Fibroblast of the conjunctiva (primary cell): ENCODE measurements at regions not wholly inside any gene's neighbourhood (a gene's known extent, or its start where the extent isn't known, plus 50 kb on each side); places are given as distances from the start of the nearest gene placed in this dataset.

ENCODE experiments used
- DNase-seq: peaks from one replicate; pipeline ENCODE4 v3.0.0-alpha.2; 2010; ENCODE audit warnings: low read depth

DNA sequence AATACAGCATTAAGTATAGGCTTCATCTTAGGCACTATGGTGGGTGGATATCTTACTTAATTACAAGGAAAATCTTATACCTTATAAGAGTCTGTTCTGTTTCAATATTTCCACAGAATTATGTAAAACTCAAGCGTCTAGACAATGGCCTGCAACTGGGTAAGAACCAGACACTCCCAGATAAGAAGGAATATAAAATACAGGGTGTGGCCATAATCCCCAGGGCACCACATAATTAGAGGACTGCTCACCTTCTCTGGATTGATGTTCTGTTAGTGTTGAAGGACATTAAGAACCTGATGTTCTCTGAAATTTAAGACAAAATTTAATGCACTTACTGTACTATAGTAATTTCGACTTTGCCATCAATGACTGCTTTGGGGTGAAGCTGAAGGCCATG lies 198.2 kb upstream of the ARSJ start:
- DNase-seq = no peak

DNA sequence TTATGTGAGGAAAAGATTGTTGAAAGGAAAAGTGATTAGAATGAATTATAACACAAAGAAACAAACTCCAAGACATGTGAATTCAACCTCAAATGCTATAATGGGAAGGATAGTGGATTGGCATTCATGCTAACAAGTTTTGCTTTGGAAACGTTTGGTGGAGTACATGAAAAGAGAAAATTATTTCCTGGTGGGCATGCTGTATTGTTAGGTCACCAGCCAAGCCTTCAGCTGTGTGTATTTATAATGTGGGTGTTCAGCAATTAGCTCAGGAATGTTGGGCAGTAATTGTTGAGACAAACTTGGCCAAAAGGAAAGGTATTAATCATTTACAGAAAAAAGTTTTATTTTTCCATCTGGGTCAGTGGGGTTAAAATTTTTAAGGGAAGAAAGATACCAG lies 198.9 kb upstream of the ARSJ start:
- DNase-seq = no peak

DNA sequence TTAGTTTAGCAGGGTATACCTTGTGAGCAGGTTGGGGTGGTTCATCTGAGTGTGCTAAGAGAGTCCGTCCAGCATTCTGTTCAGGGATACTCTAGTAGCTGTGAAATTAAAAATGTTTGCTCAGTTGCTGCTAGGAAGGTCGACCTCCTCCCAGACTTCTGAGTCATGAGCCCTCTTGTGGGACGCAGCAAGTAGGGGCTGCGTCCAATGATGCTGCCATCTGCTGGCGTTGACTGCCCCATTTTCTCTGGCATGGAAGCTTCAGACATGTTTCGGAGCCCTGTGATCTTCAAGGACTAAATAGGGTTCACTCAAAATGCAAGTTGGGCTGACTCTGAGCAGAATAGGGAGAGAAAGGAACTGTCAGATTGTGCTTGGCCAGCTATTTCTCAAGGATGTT lies 201.0 kb upstream of the ARSJ start:
- DNase-seq = peak; percentile 39

DNA sequence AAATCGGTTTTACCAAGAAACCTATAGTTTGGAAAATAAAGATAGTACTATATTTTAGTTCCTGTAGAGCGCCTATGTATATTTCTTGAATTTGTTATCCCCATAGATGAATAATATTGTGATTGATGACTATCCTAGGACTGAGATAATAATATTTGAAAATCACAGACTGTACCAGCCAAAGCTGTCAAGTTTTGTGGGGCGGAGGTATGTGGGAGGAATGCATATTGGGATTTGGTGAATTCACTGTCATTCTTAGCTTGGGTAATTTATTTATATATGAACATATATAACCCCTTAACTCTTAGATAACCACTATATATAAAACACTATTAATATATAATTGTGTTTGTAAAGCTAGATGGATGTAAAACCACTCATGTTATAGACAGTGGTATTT lies 205.5 kb upstream of the ARSJ start:
- DNase-seq = no peak

DNA sequence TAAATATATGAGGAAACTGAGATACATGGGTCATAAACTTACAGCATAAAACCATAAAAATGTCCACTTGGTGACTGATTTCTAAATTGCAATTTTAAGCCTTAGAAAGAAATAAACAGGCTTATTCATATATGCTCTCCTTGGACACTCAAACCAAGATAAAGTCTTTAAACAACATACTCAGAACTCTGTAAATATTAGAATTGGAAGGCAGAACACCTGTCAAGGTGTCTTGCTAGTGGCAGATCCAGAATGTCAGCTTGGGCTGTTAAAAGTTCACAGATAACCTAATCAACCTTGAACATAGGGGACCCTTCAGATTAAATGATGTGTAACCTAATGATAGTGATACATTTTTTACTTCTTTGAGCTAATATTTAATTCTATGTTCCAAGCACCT lies 208.1 kb upstream of the ARSJ start:
- no peak for DNase-seq

- DNase-seq = no peak
These were observed 212.0 kb upstream of the ARSJ start for GRCh38 chr4:114191496-114191895.

GRCh38 chr4:114192854-114193253 lies 213.4 kb upstream of the ARSJ start:
- no peak for DNase-seq

DNA sequence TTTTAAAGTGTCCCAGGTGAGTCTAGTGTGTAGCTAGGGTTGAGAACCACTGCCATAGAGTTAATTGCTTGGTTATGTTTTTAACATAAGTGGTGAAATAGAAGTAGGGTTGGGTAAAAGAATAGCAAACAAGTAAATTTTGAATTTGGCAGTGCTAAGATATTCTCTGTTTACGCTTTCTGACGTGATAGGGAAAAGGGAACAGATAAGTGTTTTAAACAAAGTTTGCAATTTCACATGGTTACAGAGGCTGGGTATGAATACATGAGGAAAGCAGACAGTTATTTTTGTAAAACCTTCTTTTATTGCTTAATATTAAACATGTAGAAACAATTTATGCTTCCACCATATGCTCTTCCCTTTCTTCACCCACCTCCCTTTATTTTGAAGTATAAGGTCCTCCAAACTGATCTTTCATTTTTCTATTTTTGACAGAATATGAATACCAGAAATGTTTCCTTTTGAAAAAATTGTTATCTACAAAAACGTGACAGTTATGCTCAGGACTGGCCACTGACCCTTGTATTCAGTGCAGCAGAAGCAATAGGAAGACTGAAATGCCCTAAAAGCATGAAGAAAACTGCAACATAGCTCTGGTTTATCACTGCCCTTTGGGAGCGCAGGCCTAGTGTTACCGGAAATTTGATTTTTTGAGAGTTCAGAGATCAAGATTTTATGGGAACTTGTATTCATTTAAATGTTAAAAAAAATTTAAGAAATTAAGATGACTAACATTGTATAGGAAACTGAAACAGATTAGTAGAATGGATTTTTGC lies 214.4 kb upstream of the ARSJ start:
- DNase-seq = no peak

- no peak for DNase-seq
These were observed 217.2 kb upstream of the ARSJ start for GRCh38 chr4:114196606-114197005.

DNA sequence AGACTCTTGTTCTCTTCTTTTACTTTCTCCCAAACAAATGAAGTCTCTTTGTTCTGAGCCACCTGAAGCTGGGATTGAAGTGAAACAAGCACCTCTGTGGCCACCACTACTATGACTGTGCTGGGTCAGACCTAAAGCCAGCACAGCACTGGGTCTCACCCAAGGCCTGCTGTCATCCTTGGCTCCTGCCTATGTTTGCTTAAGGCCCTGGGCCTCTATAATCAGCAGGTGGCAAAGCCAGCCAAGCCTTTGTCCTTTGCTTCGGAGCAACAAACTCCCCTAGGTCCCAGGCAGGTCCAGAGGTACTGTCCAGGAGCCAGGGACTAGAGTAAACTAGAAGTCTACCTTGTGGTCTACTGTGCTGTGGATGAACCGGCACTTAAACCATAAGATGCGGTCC lies 220.6 kb upstream of the ARSJ start:
- no peak for DNase-seq

DNA sequence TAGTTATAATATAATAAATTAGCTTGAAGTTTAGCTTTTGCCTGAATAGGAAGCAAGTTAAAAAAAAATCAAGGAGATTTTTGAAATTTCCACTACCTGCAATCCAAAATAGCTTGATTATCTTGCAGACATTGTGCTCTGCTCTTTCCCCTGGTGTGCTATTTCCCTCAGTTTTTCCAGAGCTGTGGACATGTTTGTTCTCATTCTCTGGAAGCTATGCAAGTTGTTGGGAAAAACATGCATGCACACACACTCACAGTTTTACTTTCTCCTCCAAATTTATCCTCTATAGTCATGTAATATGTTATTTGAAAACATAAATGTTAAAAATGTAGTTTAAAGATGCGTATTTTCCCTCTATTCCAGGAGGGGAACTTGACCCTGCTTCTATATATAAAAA lies 225.8 kb upstream of the ARSJ start:
- no peak for DNase-seq

DNA sequence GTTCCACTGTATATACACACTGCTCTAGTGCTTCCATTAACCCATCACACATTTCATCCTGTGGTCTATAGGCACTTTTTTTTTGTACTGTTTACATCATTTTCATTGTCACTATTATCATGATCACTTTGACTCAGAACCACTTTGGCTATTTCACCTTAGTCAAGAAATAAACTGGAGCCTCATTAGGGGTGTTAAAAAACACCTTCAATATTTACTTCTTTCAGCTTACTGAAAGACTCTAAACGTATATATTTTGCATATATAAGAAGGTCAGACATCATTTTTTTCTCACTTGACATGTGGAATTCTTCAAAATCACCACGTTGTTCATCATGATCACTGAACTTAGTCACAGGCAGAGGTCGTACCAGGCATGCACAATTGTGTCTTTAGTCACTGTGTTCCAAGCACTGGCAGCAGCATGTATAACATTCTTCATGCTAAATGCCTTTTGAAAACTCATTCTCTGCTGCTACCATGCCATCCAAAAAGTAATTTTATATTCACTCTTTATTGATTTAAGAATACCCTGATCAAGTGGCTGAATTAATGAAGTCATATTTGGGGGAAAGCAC lies 229.2 kb upstream of the ARSJ start:
- no peak for DNase-seq

- DNase-seq = no peak
These were observed 230.1 kb upstream of the ARSJ start for GRCh38 chr4:114209584-114209983.

- no peak for DNase-seq
These were observed 232.1 kb upstream of the ARSJ start for GRCh38 chr4:114211556-114211955.

DNA sequence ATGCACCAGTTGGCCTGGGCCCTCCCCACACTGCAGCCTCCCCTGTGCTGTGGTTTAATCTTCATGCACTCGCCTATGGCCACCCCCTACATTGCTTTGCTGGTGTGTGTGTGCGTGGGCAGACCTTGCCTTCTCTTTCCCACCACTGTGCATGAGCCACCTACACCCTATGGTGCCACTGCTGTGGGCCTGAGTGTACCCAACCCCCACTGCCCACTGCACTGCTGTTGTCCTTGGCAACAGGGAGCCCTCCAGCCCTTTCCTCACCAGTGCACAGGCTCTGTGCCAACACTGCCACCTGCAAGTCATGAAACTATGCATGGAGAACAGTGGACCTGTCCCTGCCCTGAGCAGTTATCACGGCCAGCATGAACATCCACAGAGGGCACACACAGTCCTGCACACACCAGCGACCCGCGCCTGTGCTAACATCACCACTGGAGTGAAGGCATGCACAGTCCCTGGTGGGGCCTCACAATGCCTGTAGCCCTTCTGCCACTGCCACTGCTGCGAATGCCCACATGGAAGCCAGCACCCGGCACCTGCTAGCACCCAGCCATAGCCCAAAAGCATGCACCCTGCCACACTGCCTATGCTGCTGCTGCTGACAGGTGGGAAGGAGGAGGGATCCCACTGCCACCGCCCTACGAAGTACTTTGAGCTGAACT lies 237.8 kb upstream of the ARSJ start:
- DNase-seq = no peak

GRCh38 chr4:114223580-114223979 lies 244.1 kb upstream of the ARSJ start:
- no peak for DNase-seq

- no peak for DNase-seq
These were observed 246.0 kb upstream of the ARSJ start for GRCh38 chr4:114225436-114225835.

GRCh38 chr4:114226179-114226578 lies 246.7 kb upstream of the ARSJ start:
- DNase-seq = no peak

DNA sequence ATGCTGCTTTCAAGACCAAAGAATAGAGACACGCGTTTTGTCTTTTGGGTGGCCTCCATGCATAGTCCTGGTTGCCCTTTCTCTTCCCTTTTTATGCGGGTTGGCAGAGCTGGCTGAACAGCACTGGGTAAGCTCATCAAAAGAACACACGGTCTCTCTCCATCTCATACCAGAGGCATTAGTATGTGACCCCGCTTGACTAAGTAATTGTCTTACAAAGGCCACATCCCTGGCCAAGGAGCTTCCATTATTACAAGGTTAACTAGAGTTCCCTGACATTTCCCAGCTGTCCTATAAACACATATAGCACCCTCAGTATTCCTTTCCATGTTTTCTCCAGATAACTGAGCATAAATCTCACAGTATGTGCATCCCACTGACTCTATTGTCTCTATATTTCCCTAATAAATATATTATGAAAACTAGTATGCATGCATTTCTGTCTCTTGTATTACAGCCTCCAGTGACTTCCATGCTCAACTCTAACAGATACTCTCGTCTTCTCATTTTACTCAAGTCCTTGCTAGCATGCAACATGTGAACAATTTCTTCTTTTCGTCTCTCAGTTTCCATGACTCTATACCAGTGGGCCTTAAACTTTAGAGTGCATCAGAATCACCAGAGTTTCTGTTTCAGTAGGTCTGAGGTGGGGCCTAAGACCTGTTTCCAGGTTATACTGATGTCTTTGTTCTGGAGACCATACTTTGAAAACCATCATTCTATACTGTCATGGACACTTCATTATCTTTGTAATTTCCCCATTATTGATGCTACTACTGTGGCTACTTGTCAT lies 247.7 kb upstream of the ARSJ start:
- DNase-seq = no peak

- no peak for DNase-seq
These were observed 250.3 kb upstream of the ARSJ start for GRCh38 chr4:114229706-114230105.

GRCh38 chr4:114236171-114236769 lies 256.8 kb upstream of the ARSJ start:
- no peak for DNase-seq

- no peak for DNase-seq
These were observed 258.6 kb upstream of the ARSJ start for GRCh38 chr4:114237997-114238396.
